ENCODE measurements at regions not wholly inside any gene's neighbourhood (a gene's known extent, or its start where the extent isn't known, plus 50 kb on each side); places are given as distances from the start of the nearest gene placed in this dataset.

- Histone ChIP-seq H3K27me3 (peaks cover 5% of the 10 kb centered on the region), H4K20me1 (ENCODE audit: insufficient read depth, poor library complexity, severe bottlenecking) (no peaks in the 10 kb centered on the region), H3K9me2 (replicated peaks; ENCODE audit: insufficient read depth) (no peaks in the 10 kb centered on the region), H3K4me1 (ENCODE audit: insufficient read depth) (no peaks in the 10 kb centered on the region), H3K4me2 (no peak overlapping the region), H3K4me3 (no peak overlapping the region), H3K79me2 (no peaks in the 10 kb centered on the region), H2AFZ (no peak overlapping the region), H3K27ac (no peak overlapping the region), H3K36me3 (replicated peaks; ENCODE audit: insufficient read depth, low read depth) (no peaks in the 10 kb centered on the region), H3K9me3 (ENCODE audit: low read depth) (no peaks in the 10 kb centered on the region)
- TF ChIP-seq EZH2phosphoT487 (IDR thresholded peaks at IDR 0.05; ENCODE audit: low read depth, severe bottlenecking, unreplicated experiment) = no peak
- no peak for TF ChIP-seq CTCF (IDR thresholded peaks at IDR 0.05; ENCODE audit: poor library complexity)
- TF ChIP-seq EZH2 (IDR thresholded peaks at IDR 0.05; ENCODE audit: borderline replicate concordance) = no peak
- DNase-seq (ENCODE audit: low spot score) = no peak
- WGBS (ENCODE audit: low lambda C conversion rate, missing lambda C conversion rate) = 97% methylated on average over 2 of the region's 2 CpGs
Observed at GRCh38 chr6:90415178-90415577, 118.5 kb upstream of the BACH2 start.

- Histone ChIP-seq H3K4me2 (no peak overlapping the region), H3K27me3 (peaks cover 5% of the 10 kb centered on the region), H3K4me3 (no peak overlapping the region), H3K79me2 (no peaks in the 10 kb centered on the region), H3K4me1 (ENCODE audit: insufficient read depth) (no peaks in the 10 kb centered on the region), H4K20me1 (ENCODE audit: insufficient read depth, poor library complexity, severe bottlenecking) (no peaks in the 10 kb centered on the region), H3K36me3 (replicated peaks; ENCODE audit: insufficient read depth, low read depth) (no peaks in the 10 kb centered on the region), H3K9me3 (ENCODE audit: low read depth) (no peaks in the 10 kb centered on the region), H3K9me2 (replicated peaks; ENCODE audit: insufficient read depth) (no peaks in the 10 kb centered on the region), H3K27ac (no peak overlapping the region), H2AFZ (no peak overlapping the region)
- WGBS (ENCODE audit: low lambda C conversion rate, missing lambda C conversion rate) = 65% methylated on average over 5 of the region's 5 CpGs
- TF ChIP-seq CTCF (IDR thresholded peaks at IDR 0.05; ENCODE audit: poor library complexity) (no peak), EZH2 (IDR thresholded peaks at IDR 0.05; ENCODE audit: borderline replicate concordance) (no peak), EZH2phosphoT487 (IDR thresholded peaks at IDR 0.05; ENCODE audit: low read depth, severe bottlenecking, unreplicated experiment) (no peak)
- DNase-seq (ENCODE audit: low spot score) = no peak
Observed at GRCh38 chr6:90414352-90414751, 117.7 kb upstream of the BACH2 start.

GRCh38 chr6:90413867-90414266, 117.2 kb upstream of the BACH2 start:
- H2AFZ ChIP-seq = peak overlapping the region; percentile 63
- peak overlapping the region; percentile 78 for H3K4me2 ChIP-seq
- no peaks in the 10 kb centered on the region for H3K36me3 ChIP-seq (replicated peaks; ENCODE audit: insufficient read depth, low read depth)
- WGBS (ENCODE audit: low lambda C conversion rate, missing lambda C conversion rate) = 7% methylated on average over 8 of the region's 8 CpGs
- no peaks in the 10 kb centered on the region for H3K9me2 ChIP-seq (replicated peaks; ENCODE audit: insufficient read depth)
- H3K9me3 ChIP-seq (ENCODE audit: low read depth) = no peaks in the 10 kb centered on the region
- H3K27me3 ChIP-seq = peaks cover 5% of the 10 kb centered on the region
- H3K4me3 ChIP-seq = no peak overlapping the region
- no peak overlapping the region for H3K27ac ChIP-seq
- no peaks in the 10 kb centered on the region for H3K79me2 ChIP-seq
- H4K20me1 ChIP-seq (ENCODE audit: insufficient read depth, poor library complexity, severe bottlenecking) = no peaks in the 10 kb centered on the region
- H3K4me1 ChIP-seq (ENCODE audit: insufficient read depth) = no peaks in the 10 kb centered on the region
- TF ChIP-seq EZH2 (IDR thresholded peaks at IDR 0.05; ENCODE audit: borderline replicate concordance) (no peak), EZH2phosphoT487 (IDR thresholded peaks at IDR 0.05; ENCODE audit: low read depth, severe bottlenecking, unreplicated experiment) (no peak), CTCF (IDR thresholded peaks at IDR 0.05; ENCODE audit: poor library complexity) (no peak)
- DNase-seq (ENCODE audit: low spot score) = peak; percentile 61

GRCh38 chr6:90413396-90413795, 116.8 kb upstream of the BACH2 start:
- H3K79me2 ChIP-seq = no peaks in the 10 kb centered on the region
- no peak for TF ChIP-seq CTCF (IDR thresholded peaks at IDR 0.05; ENCODE audit: poor library complexity)
- no peak for TF ChIP-seq EZH2 (IDR thresholded peaks at IDR 0.05; ENCODE audit: borderline replicate concordance)
- TF ChIP-seq EZH2phosphoT487 (IDR thresholded peaks at IDR 0.05; ENCODE audit: low read depth, severe bottlenecking, unreplicated experiment) = no peak
- WGBS (ENCODE audit: low lambda C conversion rate, missing lambda C conversion rate) = 58% methylated on average over 14 of the region's 14 CpGs
- DNase-seq (ENCODE audit: low spot score) = no peak
- no peak overlapping the region for H3K4me3 ChIP-seq
- no peaks in the 10 kb centered on the region for H3K36me3 ChIP-seq (replicated peaks; ENCODE audit: insufficient read depth, low read depth)
- H2AFZ ChIP-seq = peak overlapping the region; percentile 63
- H3K27ac ChIP-seq = no peak overlapping the region
- peak overlapping the region; percentile 78 for H3K4me2 ChIP-seq
- no peaks in the 10 kb centered on the region for H3K9me2 ChIP-seq (replicated peaks; ENCODE audit: insufficient read depth)
- H3K27me3 ChIP-seq = peaks cover 5% of the 10 kb centered on the region
- H3K9me3 ChIP-seq (ENCODE audit: low read depth) = no peaks in the 10 kb centered on the region
- H4K20me1 ChIP-seq (ENCODE audit: insufficient read depth, poor library complexity, severe bottlenecking) = no peaks in the 10 kb centered on the region
- no peaks in the 10 kb centered on the region for H3K4me1 ChIP-seq (ENCODE audit: insufficient read depth)

All from hepatocyte (in vitro differentiated cells).